ENCODE measurements at regions not wholly inside any gene's neighbourhood (a gene's known extent, or its start where the extent isn't known, plus 50 kb on each side); places are given as distances from the start of the nearest gene placed in this dataset.

- no peak for TF ChIP-seq CTCF (IDR thresholded peaks at IDR 0.05; ENCODE audit: extremely low read depth in 1 of 2, insufficient read depth in 1 of 2, low read depth in 1 of 2, low read length in 2 of 2)
- no peak for TF ChIP-seq POLR2AphosphoS5 (IDR thresholded peaks at IDR 0.05; ENCODE audit: insufficient read depth, low read depth, low read length)
- TF ChIP-seq POLR2A (IDR thresholded peaks at IDR 0.05; ENCODE audit: low read depth, low read length) = no peak
- no peak for TF ChIP-seq JUN (IDR thresholded peaks at IDR 0.05; ENCODE audit: borderline replicate concordance, insufficient read depth, insufficient read length, low read depth)
- no peak for TF ChIP-seq EZH2 (IDR thresholded peaks at IDR 0.05; ENCODE audit: borderline replicate concordance, low read depth, low read length, severe bottlenecking)
- TF ChIP-seq FOS (IDR thresholded peaks at IDR 0.05; ENCODE audit: borderline replicate concordance, insufficient read depth, low read length) = no peak
These were observed 677.2 kb upstream of the INTU start for GRCh38 chr4:126955292-126956183.
